GM18499 (cell line): ENCODE measurements at regions not wholly inside any gene's neighbourhood (a gene's known extent, or its start where the extent isn't known, plus 50 kb on each side); places are given as distances from the start of the nearest gene placed in this dataset.

Experiments
- ATAC-seq: cut with Tn5 transposase; IDR thresholded peaks from one replicate; pipeline ENCODE4 v1.9.1; 2021; ENCODE audit warnings: moderate number of reproducible peaks; ENCODE audit not compliant: insufficient read depth, unreplicated experiment

- ATAC-seq: no peak
These were observed 754.2 kb downstream of the OTOL1 start for GRCh38 chr3:162250782-162251181.

DNA sequence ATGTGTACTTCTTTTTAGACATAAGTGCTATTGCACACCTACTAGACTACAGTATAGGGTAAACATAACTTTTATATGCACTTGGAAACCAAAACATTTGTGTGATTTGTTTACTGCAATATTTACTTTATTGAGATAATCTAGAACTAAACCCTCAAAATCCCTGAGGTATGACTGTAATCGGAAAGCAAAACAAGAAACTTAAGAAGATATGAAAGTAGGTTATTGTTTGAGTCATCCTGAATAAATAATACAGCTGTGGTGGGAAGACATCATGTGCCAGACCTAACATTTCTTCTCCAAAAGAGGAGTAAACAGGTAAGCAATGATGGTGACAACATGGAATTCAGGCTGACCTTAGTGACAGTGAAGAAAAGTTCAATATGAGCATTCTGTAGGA is 765.5 kb downstream of the OTOL1 start:
- no peak for ATAC-seq

DNA sequence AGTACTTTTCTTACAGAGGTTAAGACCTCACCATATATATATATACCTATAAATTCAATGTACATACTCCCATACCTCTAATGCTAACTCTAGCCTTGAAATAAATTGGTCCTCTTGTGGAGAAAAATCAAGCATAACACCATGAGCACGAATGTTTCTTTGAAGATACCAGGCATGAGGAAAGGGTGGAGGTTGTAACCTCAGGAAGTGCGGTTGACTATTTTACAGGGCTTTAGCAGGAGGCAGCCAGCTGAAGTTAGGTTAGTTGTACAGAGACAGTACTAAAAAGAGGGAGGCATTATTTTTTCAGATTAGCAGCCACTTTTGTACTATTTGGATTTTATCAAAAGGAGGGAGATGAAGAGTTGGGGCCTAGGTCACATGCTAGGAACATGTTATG is 767.0 kb downstream of the OTOL1 start:
- no peak for ATAC-seq

DNA sequence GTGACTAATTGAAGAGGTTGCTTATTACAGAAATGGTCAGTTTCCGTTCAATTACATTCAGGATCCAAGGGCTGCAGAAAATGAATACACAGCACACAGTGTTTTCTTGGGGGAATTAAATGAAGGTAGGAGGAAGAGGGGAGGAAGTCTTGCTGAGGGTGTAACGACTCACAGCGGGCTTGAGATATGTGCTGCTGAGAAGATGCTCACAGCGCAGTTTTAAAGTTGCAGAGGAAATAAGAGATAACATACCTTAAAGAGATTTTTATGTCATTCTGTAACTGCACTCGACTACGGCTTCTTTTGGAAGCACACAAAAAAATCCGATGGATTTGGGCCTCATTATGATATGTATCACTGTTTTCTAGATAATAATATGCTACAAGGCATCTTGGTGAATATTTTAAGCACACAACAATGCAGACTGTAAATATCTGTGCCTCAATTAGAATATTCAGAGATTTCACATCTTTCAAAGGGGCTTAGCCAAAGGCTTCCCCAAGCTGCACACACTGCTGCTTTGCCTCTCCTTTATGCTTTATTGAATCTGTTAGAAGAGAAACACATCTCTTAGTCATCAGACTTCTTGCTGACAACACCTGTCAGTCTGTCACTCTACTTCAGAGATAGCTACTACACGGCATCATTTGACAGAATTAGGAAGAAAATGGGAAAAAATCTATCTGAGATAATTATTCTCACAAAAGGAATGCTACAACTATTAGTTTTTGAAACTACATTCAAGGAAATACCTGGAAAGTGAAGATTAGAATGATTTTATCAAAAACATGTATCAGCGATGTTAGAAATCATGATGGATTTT is 773.2 kb downstream of the OTOL1 start:
- ATAC-seq: no peak

DNA sequence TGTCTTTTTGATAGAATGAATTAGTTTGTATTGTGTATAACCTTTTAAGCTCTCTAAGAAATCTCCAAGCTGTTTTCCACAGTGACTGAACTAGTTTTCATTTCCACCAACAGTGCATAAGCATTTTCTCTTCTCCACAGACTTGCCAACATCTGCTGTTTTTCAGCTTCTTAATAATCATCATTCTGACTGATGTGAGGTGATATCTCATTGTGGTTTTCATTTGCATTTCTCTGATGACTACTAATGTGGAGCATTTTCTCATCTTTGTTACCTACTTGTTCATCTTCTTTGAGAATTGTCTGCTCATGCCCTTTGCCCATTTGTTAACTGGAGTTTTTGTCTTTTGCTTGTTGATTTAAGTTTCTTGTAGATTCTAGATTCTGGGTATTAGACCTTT is 777.5 kb downstream of the OTOL1 start:
- no peak for ATAC-seq

- ATAC-seq: no peak
These were observed 782.2 kb downstream of the OTOL1 start for GRCh38 chr3:162278834-162279233.

- ATAC-seq: no peak
These were observed 788.7 kb downstream of the OTOL1 start for GRCh38 chr3:162285259-162285658.

DNA sequence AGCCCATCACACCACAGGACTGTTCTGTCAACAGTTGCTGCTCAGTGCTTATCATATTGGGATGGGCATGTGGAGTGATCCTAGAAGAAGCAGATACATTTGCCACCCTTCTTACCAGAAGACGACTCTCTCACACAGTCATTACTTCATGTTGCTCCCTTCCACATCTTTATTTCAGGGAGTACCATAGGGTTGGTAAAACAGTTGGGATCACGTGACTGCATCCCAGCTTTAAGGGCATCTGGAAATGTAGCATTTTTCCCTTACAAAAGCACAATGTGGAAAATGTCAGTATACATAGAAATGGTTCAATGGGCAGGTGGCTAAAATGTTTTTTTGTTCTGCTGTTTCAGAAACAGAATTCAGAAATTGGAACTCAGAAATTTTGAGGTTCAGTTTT is 791.0 kb downstream of the OTOL1 start:
- no peak for ATAC-seq

DNA sequence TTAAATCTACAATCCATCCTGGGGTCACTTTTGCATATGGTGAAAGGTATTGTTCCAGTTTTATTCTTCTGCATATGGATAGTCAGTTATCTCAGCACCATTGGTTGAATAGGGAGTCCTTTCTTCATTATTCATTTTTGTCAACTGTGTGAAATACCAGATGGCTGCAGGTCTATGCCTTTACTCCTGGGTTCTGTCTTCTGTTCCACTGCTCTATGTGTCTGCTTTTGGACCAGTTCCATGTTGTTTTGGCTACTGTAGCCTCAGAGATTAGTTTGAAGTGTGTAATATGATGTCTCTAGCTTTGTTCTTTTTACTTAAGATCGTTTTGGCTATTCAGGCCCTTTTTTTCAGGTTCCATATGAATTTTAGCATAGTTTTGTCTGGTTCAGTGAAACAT is 795.8 kb downstream of the OTOL1 start:
- no peak for ATAC-seq

DNA sequence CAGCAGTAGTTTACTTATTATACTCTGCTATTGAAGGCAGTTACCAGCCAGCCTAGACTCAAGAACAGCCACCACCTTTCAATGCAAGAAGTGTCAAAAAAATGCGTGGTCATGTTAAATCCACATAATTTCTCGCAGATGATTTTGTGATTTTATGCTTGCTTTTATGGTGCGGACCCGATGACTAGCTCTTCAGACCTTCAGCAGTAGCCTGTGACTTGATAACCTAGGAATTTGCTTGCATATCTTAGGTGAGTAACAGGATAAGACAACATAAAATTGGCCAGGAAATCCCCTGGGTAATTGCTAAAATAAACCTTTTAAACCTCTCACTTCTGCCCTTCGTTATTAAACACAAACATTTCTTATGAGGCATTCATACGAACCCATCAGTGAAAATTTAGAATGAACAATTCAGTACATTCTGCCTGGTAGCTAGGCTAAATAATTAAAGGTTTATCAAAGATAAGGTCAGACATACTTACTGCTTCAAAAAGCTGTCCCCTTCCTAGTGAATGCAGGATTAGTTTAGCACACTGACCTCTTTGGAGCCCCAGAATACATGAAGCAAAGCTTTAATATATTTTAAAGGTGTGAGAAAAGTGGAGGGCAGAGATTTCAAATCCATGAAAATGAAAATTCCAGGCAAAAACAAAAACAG is 798.8 kb downstream of the OTOL1 start:
- no peak for ATAC-seq

- ATAC-seq: no peak
These were observed 806.5 kb downstream of the OTOL1 start for GRCh38 chr3:162302983-162303624.

DNA sequence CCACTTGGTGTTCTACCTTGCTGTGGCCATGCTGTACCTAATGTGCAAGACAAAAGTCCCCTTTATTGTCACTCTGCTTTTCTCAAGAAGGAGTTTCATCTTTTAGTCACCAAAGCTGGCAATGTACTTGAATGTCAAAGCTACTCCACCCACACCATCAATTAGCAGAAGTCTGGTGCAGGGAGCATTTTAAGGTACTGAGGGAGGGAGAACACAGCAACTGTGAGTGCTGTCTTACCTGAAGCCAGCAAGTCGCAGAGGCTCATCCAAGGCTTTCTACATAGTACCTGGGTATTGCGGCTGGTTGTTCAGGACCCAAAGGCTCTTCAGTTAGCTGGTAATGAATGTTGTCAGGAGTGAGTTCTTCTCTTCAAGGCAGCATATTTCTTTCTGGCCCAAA is 820.4 kb downstream of the OTOL1 start:
- no peak for ATAC-seq

DNA sequence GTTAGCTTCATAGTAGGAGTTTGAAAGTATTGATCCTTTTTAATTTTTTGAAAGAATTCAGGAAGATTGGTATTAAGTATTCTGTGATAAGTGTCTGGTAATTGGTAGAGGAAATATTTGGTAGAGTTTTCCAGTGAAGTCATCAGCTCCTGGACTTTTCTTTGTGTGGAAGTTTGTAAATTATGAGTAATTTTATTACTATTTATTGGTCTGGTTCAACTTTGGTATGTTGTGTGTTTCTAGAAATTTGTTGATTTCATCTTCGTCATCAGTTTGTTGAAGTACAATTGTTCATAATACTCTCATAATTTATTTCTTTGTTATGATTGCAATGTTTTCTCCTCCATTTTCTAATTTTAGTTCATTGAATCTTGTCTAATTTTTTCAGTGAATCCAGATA is 832.0 kb downstream of the OTOL1 start:
- ATAC-seq: no peak

GRCh38 chr3:162329514-162329913 is 832.9 kb downstream of the OTOL1 start:
- no peak for ATAC-seq

GRCh38 chr3:162332344-162332743 is 835.7 kb downstream of the OTOL1 start:
- no peak for ATAC-seq

GRCh38 chr3:162334537-162334936 is 837.9 kb downstream of the OTOL1 start:
- no peak for ATAC-seq

DNA sequence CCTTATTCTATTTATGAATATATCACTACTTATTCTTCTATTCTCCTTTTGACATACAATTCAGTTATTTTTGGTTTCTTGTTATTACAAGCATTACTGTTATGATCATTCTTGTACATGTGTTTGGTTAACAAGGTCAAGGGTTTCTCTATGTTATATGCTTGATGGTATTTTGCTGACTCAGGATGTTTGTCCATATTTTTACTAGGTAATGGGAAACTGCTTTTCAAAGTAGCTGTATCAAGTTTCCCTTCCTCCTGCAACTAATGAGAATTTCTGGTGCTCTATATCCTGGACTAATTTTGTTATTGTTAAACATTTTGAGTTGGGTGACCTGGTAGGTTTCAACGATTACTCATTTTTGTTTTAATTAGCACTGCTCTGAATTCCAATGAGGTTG is 841.0 kb downstream of the OTOL1 start:
- no peak for ATAC-seq

DNA sequence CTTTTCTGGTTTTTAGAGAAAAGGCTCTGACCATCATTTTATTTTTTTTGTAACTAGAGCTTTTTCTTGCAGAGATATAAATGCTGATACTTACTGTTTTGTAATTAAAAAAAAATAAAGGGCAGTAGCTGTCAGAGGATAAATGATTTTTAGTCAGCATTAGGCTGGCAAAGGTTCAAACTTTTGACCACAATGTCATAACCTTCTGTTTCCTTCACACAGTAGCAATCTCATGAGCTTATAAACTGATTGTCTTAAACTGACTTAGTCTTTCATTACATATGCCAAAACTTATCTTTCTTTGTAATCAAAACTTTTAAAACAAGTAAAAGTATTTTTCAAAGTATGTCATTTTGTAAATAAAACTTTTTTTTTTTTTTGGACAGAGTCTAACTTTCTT is 841.9 kb downstream of the OTOL1 start:
- no peak for ATAC-seq

- no peak for ATAC-seq
These were observed 852.3 kb downstream of the OTOL1 start for GRCh38 chr3:162348912-162349311.

DNA sequence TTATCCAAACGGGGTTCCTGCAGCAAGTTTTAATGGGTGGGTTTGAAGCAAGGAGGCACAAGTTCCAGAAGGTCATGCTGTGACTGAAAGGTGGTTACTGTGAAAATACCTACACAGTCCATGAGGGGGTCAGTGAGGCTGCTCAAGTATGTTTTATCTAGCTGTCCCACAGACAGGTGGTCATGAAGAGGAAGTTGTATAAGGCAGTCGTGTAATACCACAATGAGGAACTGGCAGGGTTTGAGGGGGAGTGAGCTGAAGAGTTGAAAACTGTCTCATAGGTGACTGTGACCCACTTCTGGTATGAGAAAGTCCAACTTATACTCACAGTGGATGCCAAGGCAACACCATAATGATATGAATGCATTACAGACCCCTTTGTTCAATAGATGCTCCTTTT is 856.8 kb downstream of the OTOL1 start:
- ATAC-seq: no peak

DNA sequence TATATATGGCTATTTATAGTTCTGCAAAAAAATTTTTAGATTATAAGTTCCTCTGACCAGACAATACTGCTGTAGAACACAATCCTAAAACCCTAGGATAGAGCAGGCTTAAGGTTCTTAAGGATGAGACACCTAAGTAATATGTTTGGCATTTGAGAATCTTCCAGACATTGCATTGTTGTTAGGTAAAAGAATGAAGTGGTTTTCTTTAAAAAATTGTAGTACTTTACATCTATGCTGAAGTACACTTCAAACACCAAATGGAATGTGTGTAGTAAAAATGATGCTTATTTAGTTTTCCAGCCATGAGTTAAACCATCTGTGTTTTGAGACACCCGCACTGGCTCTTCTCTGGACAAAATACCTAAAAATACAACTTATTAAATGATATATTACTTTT is 857.7 kb downstream of the OTOL1 start:
- no peak for ATAC-seq
